Hematopoietic multipotent progenitor cell treated with erythropoietin and hydrocortisone succinate and interleukin-3 and kit ligand, for 4 days (in vitro differentiated cells): ENCODE measurements at regions not wholly inside any gene's neighbourhood (a gene's known extent, or its start where the extent isn't known, plus 50 kb on each side); places are given as distances from the start of the nearest gene placed in this dataset.
"Not testable (repeated sequence)": the region's sequence is repeated elsewhere in the genome, so short reads cannot be mapped to it uniquely, and the experiment has no call there.

Experiments
- DNase-seq: peaks from one replicate; pipeline ENCODE4 v3.0.0-alpha.2; 2015

GRCh38 chr7:41416208-41416595, 286.7 kb downstream of the INHBA start:
- no peak for DNase-seq

GRCh38 chr7:41415471-41416207, 287.3 kb downstream of the INHBA start:
- DNase-seq, result no peak

- DNase-seq, result no peak
These were observed 287.8 kb downstream of the INHBA start for GRCh38 chr7:41415051-41415450.

DNA sequence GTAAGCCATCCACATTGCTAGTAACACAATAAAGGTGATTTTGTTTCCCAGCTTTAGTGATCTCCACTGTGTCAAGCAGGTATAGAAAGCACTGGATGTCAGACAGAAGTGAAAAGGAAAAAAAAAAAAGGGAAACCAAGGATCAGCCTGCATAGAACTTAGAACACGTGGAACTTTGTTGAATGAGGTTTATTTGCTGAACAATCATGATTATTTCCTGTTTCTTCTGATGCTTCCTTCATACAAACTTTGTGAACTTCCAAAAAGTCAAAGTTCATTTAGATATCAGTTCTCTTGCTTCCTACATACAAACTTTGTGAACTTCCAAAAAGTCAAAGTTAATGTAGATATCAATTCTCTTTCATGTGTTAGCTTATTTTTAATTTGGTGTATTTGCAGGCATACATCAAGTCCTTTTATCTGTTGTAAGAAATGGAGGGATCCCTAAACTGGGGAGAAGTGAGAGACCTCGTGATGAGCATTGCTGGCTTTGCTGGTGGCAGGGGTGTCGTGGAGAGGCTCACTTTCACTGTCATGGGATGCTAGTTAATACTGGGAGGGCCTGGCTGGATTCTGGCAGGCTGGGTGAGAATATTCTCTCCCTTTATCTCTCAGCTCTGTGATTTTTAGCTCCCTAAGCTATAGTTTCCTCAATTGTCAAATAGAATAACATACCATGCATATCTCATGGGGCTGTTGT, 298.4 kb downstream of the INHBA start:
- no peak for DNase-seq

- no peak for DNase-seq
These were observed 299.6 kb downstream of the INHBA start for GRCh38 chr7:41403291-41403690.

GRCh38 chr7:41401833-41402232, 301.1 kb downstream of the INHBA start:
- no peak for DNase-seq

- no peak for DNase-seq
These were observed 303.7 kb downstream of the INHBA start for GRCh38 chr7:41399171-41399570.

DNA sequence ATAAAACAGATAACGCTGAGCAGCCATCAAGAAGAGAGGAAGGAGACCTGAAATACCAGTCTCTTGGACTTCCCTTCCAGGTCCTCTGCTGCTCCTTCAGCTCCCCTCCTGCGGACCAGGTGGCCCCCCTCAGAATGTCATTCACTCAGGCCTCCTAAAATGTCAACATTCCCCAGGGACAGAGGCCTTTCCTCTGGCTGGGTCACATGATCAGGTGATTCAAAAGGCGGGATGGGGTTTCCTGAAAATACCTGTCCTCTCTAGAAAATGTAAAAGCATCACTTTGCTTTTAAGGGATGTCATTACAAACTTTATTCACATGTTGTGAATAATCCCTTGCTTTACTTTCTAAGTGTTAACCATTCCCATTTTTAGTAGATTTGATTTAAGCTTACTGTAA, 311.1 kb downstream of the INHBA start:
- DNase-seq, result no peak

DNA sequence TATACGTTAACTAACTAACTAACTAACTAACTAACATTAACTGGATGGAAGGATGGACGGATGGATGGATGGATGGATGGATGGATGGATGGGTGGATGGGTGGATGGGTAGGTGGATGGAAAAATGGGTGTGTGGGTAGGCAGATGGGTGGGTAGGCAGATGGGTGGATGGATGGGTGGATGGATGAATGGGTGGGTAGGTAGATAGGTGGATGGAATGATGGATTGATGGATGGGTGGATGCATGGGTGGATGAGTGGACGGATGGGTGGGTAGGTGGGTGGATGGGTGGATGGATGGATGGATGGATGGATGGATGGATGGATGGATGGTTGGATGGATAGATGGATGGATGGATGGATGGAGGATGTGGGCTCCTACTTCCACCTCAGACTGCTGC, 314.0 kb downstream of the INHBA start:
- not testable (repeated sequence) for DNase-seq

- no peak for DNase-seq
These were observed 316.9 kb downstream of the INHBA start for GRCh38 chr7:41385996-41386395.

GRCh38 chr7:41384418-41384817, 318.5 kb downstream of the INHBA start:
- DNase-seq, result no peak

DNA sequence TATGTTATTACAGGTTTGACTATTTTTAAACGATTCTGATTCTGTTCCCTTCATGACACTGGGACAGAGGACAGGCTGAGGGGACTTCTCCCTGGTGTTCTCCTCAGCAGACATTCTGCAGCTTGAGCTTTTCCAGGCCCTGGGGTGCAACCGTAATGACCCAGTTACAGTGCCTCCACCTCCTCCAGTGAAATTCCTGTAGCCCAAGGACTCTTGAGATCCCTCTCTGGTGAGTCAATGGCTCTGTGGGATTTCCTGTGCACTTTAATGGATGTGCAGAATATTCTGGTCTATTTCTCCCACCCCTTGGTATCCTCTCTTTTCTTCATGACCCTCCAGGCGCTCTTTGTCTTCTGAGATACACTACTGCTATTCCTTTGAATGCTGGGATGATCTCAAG, 319.3 kb downstream of the INHBA start:
- no peak for DNase-seq

- DNase-seq, result no peak
These were observed 324.7 kb downstream of the INHBA start for GRCh38 chr7:41378156-41378555.

GRCh38 chr7:41375582-41375981, 327.3 kb downstream of the INHBA start:
- no peak for DNase-seq

DNA sequence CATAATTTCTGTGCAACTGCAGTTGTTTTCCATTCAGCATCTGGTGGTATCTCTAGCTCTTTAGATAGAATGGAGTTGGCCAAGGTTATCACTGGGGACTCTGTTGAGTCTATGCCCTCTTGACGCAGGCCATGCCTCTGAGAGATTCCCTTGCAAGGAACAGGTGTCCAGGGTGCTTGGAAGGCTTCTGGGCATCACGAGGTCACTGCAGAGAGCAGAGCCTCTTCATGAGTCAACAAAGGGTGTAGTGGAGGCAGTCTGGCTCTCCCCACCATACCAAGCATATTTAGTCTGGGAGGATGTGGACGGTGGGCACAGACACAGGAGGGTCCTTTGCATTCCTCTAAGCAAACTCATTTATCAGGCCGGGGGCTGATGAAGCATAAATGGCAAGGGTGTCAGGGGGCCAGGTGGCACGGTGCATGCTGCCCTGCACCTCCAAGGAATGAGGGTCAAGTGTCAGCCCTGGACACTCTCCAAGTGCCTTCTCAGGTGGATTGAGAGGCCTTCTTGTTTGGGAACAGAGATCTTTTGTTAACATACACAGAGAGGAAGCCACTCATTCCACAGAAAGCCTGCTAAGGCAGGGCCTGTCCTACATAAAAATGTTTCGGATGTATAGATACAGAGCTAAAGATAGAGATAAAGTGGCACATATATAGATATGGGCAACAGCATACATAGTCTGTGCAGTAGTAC, 328.6 kb downstream of the INHBA start:
- DNase-seq, result no peak

DNA sequence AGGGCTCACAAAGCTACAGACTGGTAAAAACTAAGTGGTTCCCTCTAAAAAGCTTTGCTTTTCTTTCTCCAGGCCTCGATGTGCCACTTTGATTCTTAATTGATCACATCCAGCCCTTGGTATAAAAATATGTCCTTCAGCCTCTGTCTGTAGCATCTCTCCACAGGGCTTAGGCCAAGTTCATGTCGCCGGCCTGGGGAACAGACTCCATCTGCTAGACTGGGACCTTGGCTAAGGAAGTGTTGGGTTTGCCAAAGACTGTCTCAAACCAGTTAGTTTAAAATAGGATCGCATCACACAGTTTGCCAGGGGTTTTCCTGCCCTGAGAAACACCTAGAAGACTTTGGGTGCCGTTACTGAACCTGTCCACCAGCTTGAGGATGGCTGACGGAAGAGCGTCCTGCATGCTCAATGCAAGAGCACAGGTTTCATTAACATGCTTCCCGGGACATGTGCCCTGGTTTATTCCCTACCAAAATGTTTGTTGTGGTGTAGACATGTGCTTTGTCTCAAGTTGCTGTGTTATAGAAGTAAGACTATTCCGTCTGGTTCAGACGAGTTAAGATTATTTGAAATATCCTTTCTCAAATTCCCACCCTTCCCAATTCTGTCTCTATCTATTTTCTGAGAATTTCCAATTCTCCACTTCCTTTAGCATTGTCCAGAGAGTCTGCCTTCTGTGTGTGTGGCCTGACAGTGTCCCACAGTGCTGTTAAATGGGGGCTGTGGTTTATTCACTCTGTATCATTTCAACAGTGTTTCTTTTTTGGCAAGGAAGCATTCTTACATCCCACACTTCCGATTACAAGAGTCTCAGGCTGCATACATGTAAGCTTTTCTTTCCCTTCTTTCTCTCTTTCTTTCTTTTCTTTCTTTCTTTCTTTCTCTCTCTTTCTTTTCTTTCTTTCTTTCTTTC, 334.7 kb downstream of the INHBA start:
- DNase-seq, result no peak

DNA sequence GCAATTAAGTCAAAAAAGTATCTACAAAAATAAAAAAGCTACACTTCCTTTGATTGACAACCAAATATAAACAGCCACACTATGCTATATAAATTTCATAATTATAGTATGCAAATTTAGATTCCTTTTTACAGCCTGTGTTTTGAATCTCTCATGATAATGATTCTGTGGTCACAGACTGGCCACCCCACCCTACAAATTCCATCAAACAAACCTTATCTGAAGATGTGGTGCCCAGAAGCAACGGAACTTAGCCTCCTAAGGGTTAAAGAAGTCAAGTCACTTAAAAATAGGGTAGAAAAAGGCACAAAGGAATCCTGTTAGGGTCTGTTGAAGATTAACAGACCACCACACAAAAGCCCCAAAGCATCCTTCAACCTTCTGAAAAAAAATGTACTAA, 351.8 kb downstream of the INHBA start:
- DNase-seq, result peak; percentile 69

DNA sequence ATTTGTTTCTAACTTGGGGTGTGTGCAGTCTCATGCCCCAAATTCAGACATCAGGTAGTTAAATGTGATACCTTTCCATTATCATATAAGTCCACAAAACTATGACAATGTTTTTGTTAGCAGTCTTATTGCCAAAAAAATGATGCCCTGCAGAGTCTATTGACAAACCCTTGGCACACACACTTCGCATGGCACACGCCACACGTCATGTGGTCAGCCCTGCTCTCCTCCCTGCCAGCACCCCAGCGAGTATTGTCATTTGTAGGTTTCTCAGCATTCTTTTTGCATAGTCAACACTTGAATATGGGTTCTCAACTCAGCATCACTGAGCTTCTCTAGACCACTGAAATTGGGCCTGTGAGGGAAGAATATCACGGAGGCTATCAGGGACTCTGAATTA, 356.0 kb downstream of the INHBA start:
- DNase-seq, result no peak

DNA sequence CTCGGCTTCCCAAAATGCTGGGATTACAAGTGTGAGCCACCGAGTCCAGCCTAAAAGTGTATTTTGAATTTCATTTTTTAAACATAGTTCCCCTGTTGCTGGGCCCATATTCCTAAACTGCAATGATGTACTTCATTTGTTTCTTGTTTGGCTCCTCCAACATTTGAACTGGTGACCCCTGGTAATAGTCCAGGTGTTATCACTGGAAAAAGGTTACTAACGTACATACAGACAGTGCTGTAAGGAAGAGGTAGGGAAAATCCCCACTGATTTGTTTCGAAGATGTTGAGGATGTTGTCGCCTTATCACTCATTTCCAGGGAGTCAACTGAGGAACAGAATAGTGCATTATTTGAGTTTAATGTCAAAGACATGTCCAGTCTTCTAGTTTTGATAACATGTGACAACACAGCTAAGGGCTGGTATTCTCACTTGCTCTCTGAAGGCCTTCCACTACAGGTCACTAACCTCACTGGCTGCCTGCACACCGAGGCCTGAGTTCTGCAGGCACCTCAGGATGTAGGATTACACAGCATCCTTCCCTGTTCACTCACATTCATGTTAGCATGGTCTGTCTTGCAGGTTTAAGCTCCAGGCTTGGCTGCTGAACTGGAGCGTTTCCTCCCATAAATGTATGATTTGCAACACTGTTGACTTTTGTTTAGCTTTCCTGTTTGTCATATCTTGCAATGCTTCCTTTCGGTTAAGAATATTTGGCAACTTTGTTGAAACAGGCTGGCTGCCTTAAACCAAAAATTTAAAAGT, 362.8 kb downstream of the INHBA start:
- no peak for DNase-seq

GRCh38 chr7:41336981-41337380, 365.9 kb downstream of the INHBA start:
- DNase-seq, result no peak

GRCh38 chr7:41336455-41336952, 366.4 kb downstream of the INHBA start:
- DNase-seq, result no peak
